Pancreas (tissue), 10 donors: ENCODE measurements at regions not wholly inside any gene's neighbourhood (a gene's known extent, or its start where the extent isn't known, plus 50 kb on each side); places are given as distances from the start of the nearest gene placed in this dataset.
"Not testable (repeated sequence)": the region's sequence is repeated elsewhere in the genome, so short reads cannot be mapped to it uniquely, and the experiment has no call there.

Source experiments
- ATAC-seq, 4 donors: fragments of 200-7000 bp; cut with Tn5 transposase; one replicate each; pipeline versions ENCODE4 v1.8.0 to v1.9.1; 2020; ENCODE audit warnings: mild to moderate bottlenecking in 4 of 4, moderate library complexity in 4 of 4
- DNase-seq, 6 donors: peaks; one replicate each; pipeline ENCODE4 v3.0.0-alpha.2; 2020
- FAIRE-seq: peaks from 2 replicates; lab custom pipeline; 2012; peaks lifted over from hg19 to GRCh38; lab: Jason Lieb, UNC
- H3K27ac ChIP-seq, 4 donors: fragments of 200-600 bp; sonication (generic); 1 replicate in 3 of 4; 2 replicates in 1 of 4; pipeline versions ENCODE4 v1.5.0 to v1.8.0; 2020
- H3K27me3 ChIP-seq, 4 donors: fragments of 200-600 bp; one replicate each; pipeline ENCODE4 v1.8.0; 2021
- H3K36me3 ChIP-seq, 3 donors: fragments of 200-600 bp; sonication (generic) in 1 of 3; one replicate each; pipeline versions ENCODE4 v1.5.0 to v1.8.0; 2020 to 2021
- H3K4me1 ChIP-seq, 3 donors: fragments of 200-600 bp; one replicate each; pipeline ENCODE4 v1.8.0; 2021
- H3K4me3 ChIP-seq, 4 donors: fragments of 200-600 bp; sonication (generic) in 2 of 4; one replicate each; pipeline versions ENCODE4 v1.5.0 to v1.8.0; 2020 to 2021
- H3K9me3 ChIP-seq, 4 donors: fragments of 200-600 bp; one replicate each; pipeline ENCODE4 v1.8.0; 2021
- CTCF ChIP-seq, 4 donors: fragments of 200-600 bp; sonication (generic) in 3 of 4; IDR thresholded peaks; one replicate each; pipeline versions ENCODE4 v1.5.0 to v1.8.0; 2021; ENCODE audit warnings: antibody characterized with exemption in 4 of 4
- WGBS, 2 donors: extraction: QIAGEN DNeasy Blood & Tissue Kit; methylation state at CpG; one replicate each; pipeline ENCODE4 v1.1.7; 2013; 5-methylcytosine and 5-hydroxymethylcytosine counted together
- intact Hi-C, 3 donors: fragments of 100-400 bp; cut with DNase I; formaldehyde crosslinking; loops; one replicate each; pipeline versions ENCODE4 v1.11.1 to v1.14.2; 2022
- donor health status: healthy with polysubstance abuse.
- donor health status: DM: no; HTN: no; CAD: no; lungs with moderate emphysema.
- donor health status: DM: no; HTN: no; CAD: no.
- donor health status: control.
- donor health status: control.
- donor health status: Bipolar disorder and iron deficiency.
- donor health status: DM: yes; HTN: yes; CAD: no.
- donor health status: DM: no; HTN: no; CAD: no.
- donor health status: DM: no; HTN: no; CAD: no.
- donor health status: DM: yes; HTN: yes; CAD: no.

- intact Hi-C loops = no loop called here
- no peak for FAIRE-seq
Observed at GRCh38 chr7:112540839-112541577, 60.2 kb downstream of the LSMEM1 start.

GRCh38 chr7:112546723-112547513 lies 66.1 kb downstream of the LSMEM1 start:
- no peaks in the 10 kb centered on the region for H3K36me3 ChIP-seq
- intact Hi-C loops = no loop called here
- no peaks in the 10 kb centered on the region for H3K4me1 ChIP-seq
- H3K27ac ChIP-seq = no peak overlapping the region
- no peak for TF ChIP-seq CTCF (IDR thresholded peaks at IDR 0.05)
- 75 to 85% methylated on average over 25 of the region's 25 CpGs for WGBS, 2 donors
- no peak for ATAC-seq
- H3K9me3 ChIP-seq = no peaks in the 10 kb centered on the region
- no peak for FAIRE-seq
- no peaks in the 10 kb centered on the region for H3K27me3 ChIP-seq
- H3K4me3 ChIP-seq = no peak overlapping the region
- DNase-seq = peak in 1 of 6 donors; percentile 34

More at GRCh38 chr7:112540839-112541577, 60.2 kb downstream of the LSMEM1 start:
- no peaks in the 10 kb centered on the region for H3K36me3 ChIP-seq
- no peaks in the 10 kb centered on the region for H3K4me1 ChIP-seq
- no peak for TF ChIP-seq CTCF (IDR thresholded peaks at IDR 0.05)
- ATAC-seq (no peak), DNase-seq (no peak)
- H3K9me3 ChIP-seq = no peaks in the 10 kb centered on the region
- H3K4me3 ChIP-seq = no peak overlapping the region
- no peak overlapping the region for H3K27ac ChIP-seq
- 82 to 89% methylated on average over 6 of the region's 6 CpGs for WGBS, 2 donors
- H3K27me3 ChIP-seq = no peaks in the 10 kb centered on the region

GRCh38 chr7:112547916-112548315 lies 67.1 kb downstream of the LSMEM1 start:
- FAIRE-seq (no peak), ATAC-seq (no peak), DNase-seq (no peak)
- intact Hi-C loops = no loop called here
- no peaks in the 10 kb centered on the region for H3K4me1 ChIP-seq
- no peak overlapping the region for H3K4me3 ChIP-seq
- no peaks in the 10 kb centered on the region for H3K9me3 ChIP-seq
- TF ChIP-seq CTCF (IDR thresholded peaks at IDR 0.05) = no peak
- no peaks in the 10 kb centered on the region for H3K36me3 ChIP-seq
- WGBS, 2 donors = 67 to 73% methylated on average over 2 of the region's 2 CpGs
- H3K27ac ChIP-seq = no peak overlapping the region
- no peaks in the 10 kb centered on the region for H3K27me3 ChIP-seq

GRCh38 chr7:112550468-112551060 lies 69.8 kb downstream of the LSMEM1 start:
- peak in 2 of 6 donors; percentile 20 to 42 for DNase-seq
- Histone ChIP-seq H3K27ac (no peak overlapping the region), H3K36me3 (no peaks in the 10 kb centered on the region), H3K4me3 (no peak overlapping the region), H3K4me1 (no peaks in the 10 kb centered on the region), H3K27me3 (no peaks in the 10 kb centered on the region), H3K9me3 (no peaks in the 10 kb centered on the region)
- ATAC-seq = peak; percentile 58 to 90 (median 85)
- 6 to 13% methylated on average over 2 of the region's 2 CpGs for WGBS, 2 donors
- peak; percentile 53 for FAIRE-seq
- intact Hi-C loops = no loop called here
- peak; percentile 34 to 87 (median 82) for TF ChIP-seq CTCF (IDR thresholded peaks at IDR 0.05)

- H3K4me1 ChIP-seq, H3K9me3 ChIP-seq, H3K27ac ChIP-seq, ATAC-seq, H3K27me3 ChIP-seq, H3K36me3 ChIP-seq, H3K4me3 ChIP-seq, intact Hi-C loops, FAIRE-seq: not testable (repeated sequence)
- 90 to 97% methylated on average over 11 to 16 of the region's 30 CpGs for WGBS, 2 donors
- DNase-seq = peak in 1 of 6 donors; percentile 35
Observed at GRCh38 chr7:112551521-112551920, 70.7 kb downstream of the LSMEM1 start.
